ENCODE measurements at regions not wholly inside any gene's neighbourhood (a gene's known extent, or its start where the extent isn't known, plus 50 kb on each side); places are given as distances from the start of the nearest gene placed in this dataset.
"Not testable (repeated sequence)": the region's sequence is repeated elsewhere in the genome, so short reads cannot be mapped to it uniquely, and the experiment has no call there.

DNA sequence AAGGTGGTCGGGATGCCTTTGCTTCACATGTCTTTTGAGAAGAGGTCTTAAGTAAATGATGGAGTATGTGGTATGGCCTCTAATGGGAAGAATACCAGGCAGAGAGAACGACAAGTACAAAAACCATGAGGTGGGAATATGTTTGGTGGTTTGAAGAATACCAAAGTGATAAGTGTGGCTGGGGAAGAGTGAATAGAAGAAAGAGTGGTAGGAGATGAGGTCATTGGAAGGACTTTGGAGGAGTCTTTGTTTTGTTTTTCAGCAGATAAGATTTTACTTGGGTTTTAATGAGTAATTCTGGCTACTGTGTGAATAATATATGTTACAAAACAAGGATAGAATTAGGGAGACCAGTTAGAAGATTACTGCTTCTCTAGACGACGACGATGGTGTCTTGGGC, 515.4 kb downstream of the RAB38 start:
- no peak for DNase-seq
- TF ChIP-seq GATA1 (IDR thresholded peaks at IDR 0.05; ENCODE audit: low read depth, low read length) (no peak), POLR2A (IDR thresholded peaks at IDR 0.05; ENCODE audit: low read length) (no peak)

DNA sequence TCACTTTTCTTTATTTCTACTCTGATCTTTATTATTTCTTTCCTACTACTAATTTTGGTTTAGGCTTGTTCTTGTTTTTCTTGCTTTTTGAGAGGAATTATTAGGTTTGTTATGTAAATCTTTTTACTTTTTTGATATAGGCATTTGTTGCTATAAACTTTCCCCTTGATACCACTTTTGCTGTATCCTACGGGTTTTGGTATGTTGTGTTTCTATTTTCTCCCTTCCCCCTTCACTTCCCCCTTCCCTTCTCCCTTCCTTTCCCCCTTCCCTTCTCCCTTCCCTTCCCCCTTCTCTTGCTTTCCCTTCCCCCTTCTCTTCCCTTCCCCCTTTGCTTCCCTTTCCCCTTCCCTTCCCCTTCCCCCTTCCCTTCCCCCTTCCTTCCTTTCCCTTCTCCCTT, 529.6 kb downstream of the RAB38 start:
- TF ChIP-seq GATA1 (IDR thresholded peaks at IDR 0.05; ENCODE audit: low read depth, low read length) (no peak), POLR2A (IDR thresholded peaks at IDR 0.05; ENCODE audit: low read length) (no peak)
- DNase-seq, result no peak

DNA sequence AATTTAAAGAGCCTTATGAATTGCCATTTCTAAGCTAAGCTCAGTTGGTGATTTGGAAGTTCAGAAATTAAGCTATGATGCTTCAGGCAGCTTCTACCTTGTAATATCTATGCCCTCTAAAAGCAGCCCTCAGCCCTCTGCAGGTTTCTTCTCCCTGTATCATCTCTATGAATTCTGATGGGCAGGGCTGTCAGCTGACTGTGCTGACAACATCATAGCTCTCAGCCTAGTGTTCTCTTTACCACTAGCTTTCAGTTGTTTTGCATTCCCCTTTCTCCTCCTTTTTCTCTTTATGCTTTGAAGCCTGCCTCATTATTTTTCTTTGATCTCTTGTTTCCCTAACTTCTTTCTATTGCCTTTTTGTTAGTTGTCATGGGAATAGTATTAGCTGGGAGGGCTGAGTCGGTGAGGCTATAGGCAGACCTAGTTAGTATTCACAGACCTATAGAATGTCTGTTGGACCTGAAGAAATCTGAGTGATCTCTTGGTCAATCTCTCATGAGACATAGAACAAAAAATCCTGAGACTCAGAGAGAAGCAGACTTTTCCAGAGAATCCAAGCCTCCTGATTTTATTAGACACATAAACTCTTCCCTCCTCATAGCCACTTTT, 535.4 kb downstream of the RAB38 start:
- no peak for TF ChIP-seq GATA1 (IDR thresholded peaks at IDR 0.05; ENCODE audit: low read depth, low read length)
- TF ChIP-seq POLR2A (IDR thresholded peaks at IDR 0.05; ENCODE audit: low read length), result no peak
- DNase-seq, result no peak

GRCh38 chr11:87635001-87635400, 540.2 kb downstream of the RAB38 start:
- TF ChIP-seq GATA1 (IDR thresholded peaks at IDR 0.05; ENCODE audit: low read depth, low read length), result no peak
- DNase-seq, result no peak

DNA sequence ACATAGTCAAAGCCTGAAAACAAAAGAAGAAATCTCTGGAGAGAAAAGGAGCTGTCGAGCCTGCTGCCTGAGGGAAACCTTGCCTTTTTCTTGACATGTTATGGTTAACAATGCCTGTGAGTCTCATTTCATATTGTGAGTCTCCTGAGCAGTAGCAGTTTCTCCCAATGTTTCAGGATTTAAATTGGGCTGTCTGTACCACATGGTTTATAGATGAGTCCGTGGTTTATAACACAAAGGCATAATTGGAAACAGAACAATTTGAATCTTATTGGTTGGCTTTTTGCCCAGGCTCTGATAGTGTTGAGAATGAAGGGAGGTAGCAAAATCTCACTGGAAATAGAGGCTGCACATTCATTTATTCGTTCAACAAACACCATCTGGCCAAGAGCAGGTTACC, 540.9 kb downstream of the RAB38 start:
- DNase-seq, result no peak
- no peak for TF ChIP-seq POLR2A (IDR thresholded peaks at IDR 0.05; ENCODE audit: low read length)
- no peak for TF ChIP-seq GATA1 (IDR thresholded peaks at IDR 0.05; ENCODE audit: low read depth, low read length)

DNA sequence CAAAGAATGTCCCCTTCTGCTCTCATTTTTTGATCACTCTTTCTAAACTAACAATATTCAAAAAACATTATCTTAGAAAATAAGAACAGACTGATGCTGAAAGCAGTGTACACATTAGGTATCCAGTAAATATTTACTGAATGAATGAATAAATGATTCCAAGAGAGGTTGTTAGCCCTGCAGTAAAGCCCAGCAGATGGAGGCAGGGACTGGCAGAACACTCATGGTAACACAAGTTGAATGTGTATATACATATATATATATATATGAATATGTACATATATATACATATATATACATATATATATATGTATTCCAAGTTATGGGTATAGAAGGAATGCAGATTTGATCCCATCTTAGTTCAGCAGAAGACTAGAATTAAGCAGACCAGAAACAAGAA, 546.3 kb downstream of the RAB38 start:
- TF ChIP-seq POLR2A (IDR thresholded peaks at IDR 0.05; ENCODE audit: low read length) (no peak), GATA1 (IDR thresholded peaks at IDR 0.05; ENCODE audit: low read depth, low read length) (no peak)
- DNase-seq, result no peak

GRCh38 chr11:87628026-87628580, 547.1 kb downstream of the RAB38 start:
- TF ChIP-seq POLR2A (IDR thresholded peaks at IDR 0.05; ENCODE audit: low read length) (no peak), GATA1 (IDR thresholded peaks at IDR 0.05; ENCODE audit: low read depth, low read length) (no peak)
- DNase-seq, result no peak

DNA sequence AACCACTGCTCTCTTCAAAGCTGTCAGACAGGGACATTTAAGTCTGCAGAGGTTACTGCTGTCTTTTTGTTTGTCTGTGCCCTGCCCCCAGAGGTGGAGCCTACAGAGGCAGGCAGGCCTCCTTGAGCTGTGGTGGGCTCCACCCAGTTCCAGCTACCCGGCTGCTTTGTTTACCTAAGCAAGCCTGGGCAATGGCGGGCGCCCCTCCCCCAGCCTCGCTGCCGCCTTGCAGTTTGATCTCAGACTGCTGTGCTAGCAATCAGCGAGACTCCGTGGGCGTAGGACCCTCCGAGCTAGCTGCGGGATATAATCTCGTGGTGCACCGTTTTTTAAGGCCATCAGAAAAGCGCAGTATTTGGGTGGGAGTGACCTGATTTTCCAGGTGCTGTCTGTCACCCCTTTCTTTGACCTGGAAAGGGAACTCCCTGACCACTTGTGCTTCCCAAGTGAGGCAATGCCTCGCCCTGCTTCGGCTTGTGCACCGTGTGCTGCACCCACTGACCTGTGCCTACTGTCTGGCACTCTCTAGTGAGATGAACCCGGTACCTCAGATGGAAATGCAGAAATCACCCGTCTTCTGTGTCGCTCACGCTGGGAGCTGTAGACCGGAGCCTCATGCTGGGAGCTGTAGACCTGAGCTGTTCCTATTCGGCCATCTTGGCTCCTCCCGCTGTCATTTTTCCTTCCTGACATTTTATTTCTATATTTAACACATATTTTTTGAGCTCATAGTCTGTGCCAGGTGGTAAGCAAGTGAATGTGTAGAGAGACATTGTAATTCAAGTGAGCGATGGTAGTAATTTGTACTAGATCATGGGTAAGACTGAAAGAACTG, 551.5 kb downstream of the RAB38 start:
- not testable (repeated sequence) for DNase-seq

DNA sequence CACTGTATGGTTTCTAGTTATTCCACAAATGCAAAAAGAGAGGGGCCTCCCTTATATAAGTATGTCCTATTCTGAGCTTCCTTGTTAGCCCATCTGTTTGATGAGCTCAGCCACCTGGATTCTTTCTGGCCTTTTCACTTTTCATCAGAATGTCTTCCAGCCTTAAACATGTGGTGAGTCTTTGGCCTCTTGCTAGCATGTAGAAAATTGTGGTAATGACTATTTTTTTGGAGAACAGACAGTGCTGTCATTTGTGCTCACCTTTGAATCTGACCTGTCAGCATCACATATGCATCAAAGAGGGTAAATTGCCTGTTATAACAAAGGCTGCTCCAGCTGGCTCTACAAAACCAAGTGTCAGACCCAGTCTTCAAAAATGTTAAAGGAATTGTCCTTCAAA, 558.7 kb downstream of the RAB38 start:
- TF ChIP-seq POLR2A (IDR thresholded peaks at IDR 0.05; ENCODE audit: low read length) (no peak), GATA1 (IDR thresholded peaks at IDR 0.05; ENCODE audit: low read depth, low read length) (no peak)
- DNase-seq, result no peak

GRCh38 chr11:87604350-87604749, 566.6 kb downstream of the TMEM135 start:
- DNase-seq, result no peak
- no peak for TF ChIP-seq GATA1 (IDR thresholded peaks at IDR 0.05; ENCODE audit: low read depth, low read length)
- TF ChIP-seq POLR2A (IDR thresholded peaks at IDR 0.05; ENCODE audit: low read length), result no peak

- no peak for TF ChIP-seq POLR2A (IDR thresholded peaks at IDR 0.05; ENCODE audit: low read length)
- TF ChIP-seq GATA1 (IDR thresholded peaks at IDR 0.05; ENCODE audit: low read depth, low read length), result no peak
- DNase-seq, result no peak
Measured at GRCh38 chr11:87603887-87604286, 566.2 kb downstream of the TMEM135 start.

DNA sequence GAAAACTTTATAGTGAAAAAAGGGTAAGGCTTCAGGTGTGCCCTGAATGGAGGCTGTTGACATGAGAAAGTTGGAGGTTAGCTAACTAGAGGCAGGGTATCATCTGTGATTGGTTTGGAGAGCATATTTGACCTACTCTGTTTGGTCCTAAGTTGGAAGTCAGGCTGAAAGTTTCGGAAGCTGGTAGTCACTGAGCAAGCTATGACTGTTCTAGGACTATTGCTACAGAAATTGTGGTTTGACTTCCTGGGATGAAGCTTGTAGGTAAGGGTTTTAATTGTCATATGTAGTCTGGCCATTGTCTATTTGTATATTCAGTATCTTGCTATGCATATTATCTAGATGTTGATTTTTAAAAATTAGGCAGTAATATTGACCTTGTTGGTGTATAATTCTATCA, 565.0 kb downstream of the TMEM135 start:
- no peak for DNase-seq
- TF ChIP-seq GATA1 (IDR thresholded peaks at IDR 0.05; ENCODE audit: low read depth, low read length), result no peak
- no peak for TF ChIP-seq POLR2A (IDR thresholded peaks at IDR 0.05; ENCODE audit: low read length)

GRCh38 chr11:87600938-87601337, 563.2 kb downstream of the TMEM135 start:
- TF ChIP-seq POLR2A (IDR thresholded peaks at IDR 0.05; ENCODE audit: low read length) (no peak), GATA1 (IDR thresholded peaks at IDR 0.05; ENCODE audit: low read depth, low read length) (no peak)
- no peak for DNase-seq

- DNase-seq, result no peak
- no peak for TF ChIP-seq POLR2A (IDR thresholded peaks at IDR 0.05; ENCODE audit: low read length)
- TF ChIP-seq GATA1 (IDR thresholded peaks at IDR 0.05; ENCODE audit: low read depth, low read length), result no peak
Measured at GRCh38 chr11:87597725-87598124, 560.0 kb downstream of the TMEM135 start.

DNA sequence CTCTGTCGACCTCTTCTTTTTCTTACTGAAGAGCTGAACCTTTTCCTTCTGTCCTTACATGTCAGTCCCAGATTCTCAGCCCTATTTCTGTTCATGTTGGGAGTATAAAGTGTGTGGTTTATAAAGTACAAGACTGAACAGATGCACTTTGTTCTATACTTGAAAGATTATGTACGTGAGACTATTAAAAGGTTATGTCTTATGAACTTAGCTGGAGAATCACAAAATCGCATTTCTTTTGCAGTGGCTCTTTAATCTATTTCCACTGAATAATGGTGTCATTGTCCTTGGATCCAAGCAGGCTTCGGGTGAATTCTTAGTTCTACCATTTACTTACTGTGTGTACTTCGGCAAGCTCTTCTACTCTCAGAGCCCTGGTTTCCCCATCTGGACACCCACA, 558.4 kb downstream of the TMEM135 start:
- TF ChIP-seq POLR2A (IDR thresholded peaks at IDR 0.05; ENCODE audit: low read length) (no peak), GATA1 (IDR thresholded peaks at IDR 0.05; ENCODE audit: low read depth, low read length) (no peak)
- DNase-seq, result no peak

All from erythroblast (primary cell).